HCT116 (cell line): ENCODE measurements at regions not wholly inside any gene's neighbourhood (a gene's known extent, or its start where the extent isn't known, plus 50 kb on each side); places are given as distances from the start of the nearest gene placed in this dataset.
"Not testable (repeated sequence)": the region's sequence is repeated elsewhere in the genome, so short reads cannot be mapped to it uniquely, and the experiment has no call there.

Experiments used
- ATAC-seq: fragments of 200-7000 bp; cut with Tn5 transposase; 2 replicates; pipeline ENCODE4 v1.9.1; 2020; ENCODE audit warnings: mild to moderate bottlenecking, moderate library complexity
- BruUV-seq: library from RNA; stranded (reverse); fragments of 400-500 nt; replicated peaks from 2 replicates; lab custom pipeline; 2021; lab: Mats Ljungman, UMichigan
- CTCF ChIA-PET: fragments of 300-600 bp; sonication (Branson Sonifier 250); formaldehyde crosslinking; loops from one replicate; lab custom pipeline; 2021; ENCODE audit warnings: antibody characterized with exemption; lab: Charles Lee
- POLR2A ChIA-PET: fragments of 300-600, 350-600 bp; sonication (Branson Sonifier 250); formaldehyde crosslinking; loops from one replicate; lab custom pipeline; 2021; ENCODE audit warnings: antibody characterized with exemption; lab: Charles Lee
- RAD21 ChIA-PET, 2 experiments: fragments of 300-600 bp; sonication (Branson Sonifier 250); formaldehyde crosslinking; loops; one replicate each; lab custom pipeline; 2023; ENCODE audit warnings: low total read pairs in 2 of 2; ENCODE audit not compliant: uncharacterized antibody in 2 of 2, unreplicated experiment in 2 of 2, low non-redundant PET in 1 of 2; lab: Charles Lee
- DNase-seq: peaks from one replicate; pipeline ENCODE4 v3.0.0-alpha.2; 2010; ENCODE audit warnings: low read depth, low spot score
- H2AFZ ChIP-seq: fragments of 200-600 bp; shearing (Covaris generic), sonication (generic); 2 replicates; pipeline ENCODE4 v1.6.1; 2017; ENCODE audit warnings: low read depth, mixed run types, mixed read lengths, antibody characterized with exemption, low read length; ENCODE audit not compliant: poor library complexity, severe bottlenecking
- H3K27ac ChIP-seq: 2 replicates; pipeline ENCODE4 v1.5.1; 2012; ENCODE audit warnings: low read depth, low read length
- H3K27me3 ChIP-seq: fragments of 200-600 bp; sonication (generic); 2 replicates; pipeline ENCODE4 v1.6.1; 2016; ENCODE audit warnings: mixed run types, low read length, mixed read lengths; ENCODE audit not compliant: insufficient read depth
- H3K36me3 ChIP-seq, 2 experiments: fragments of 200-500 bp in 1 of 2; fragments of 200-600 bp in 1 of 2; sonication (Bioruptor generic) in 1 of 2; sonication (generic) in 1 of 2; 2 replicates each; pipeline versions ENCODE4 v1.5.1 to v1.6.1; 2014 to 2016; ENCODE audit warnings: low read length in 2 of 2, inconsistent platforms in 1 of 2, mixed read lengths in 1 of 2, mixed run types in 1 of 2; ENCODE audit not compliant: insufficient read depth in 2 of 2, control insufficient read depth in 1 of 2
- H3K4me1 ChIP-seq, 2 experiments: fragments of 200-600 bp in 1 of 2; sonication (generic) in 1 of 2; 2 replicates each; pipeline versions ENCODE4 v1.5.1 to v1.6.1; 2012 to 2017; ENCODE audit warnings: low read length in 2 of 2, inconsistent platforms in 1 of 2, mild to moderate bottlenecking in 1 of 2, mixed read lengths in 1 of 2, mixed run types in 1 of 2, moderate library complexity in 1 of 2; ENCODE audit not compliant: insufficient read depth in 2 of 2, control insufficient read depth in 1 of 2
- H3K4me2 ChIP-seq: fragments of 200-600 bp; sonication (generic); 2 replicates; pipeline ENCODE4 v1.6.1; 2017; ENCODE audit warnings: mixed run types, low read length, mixed read lengths
- H3K4me3 ChIP-seq, 2 experiments: fragments of 200-600 bp in 1 of 2; sonication (generic) in 1 of 2; replicated peaks in 1 of 2; 2 replicates each; pipeline ENCODE4 v1.5.1; 2011 to 2016; ENCODE audit warnings: low read length in 2 of 2, control low read depth in 1 of 2, low read depth in 1 of 2, mild to moderate bottlenecking in 1 of 2, mixed read lengths in 1 of 2, mixed run types in 1 of 2
- H3K79me2 ChIP-seq: fragments of 200-600 bp; sonication (generic); 2 replicates; pipeline ENCODE4 v1.6.1; 2017; ENCODE audit warnings: mild to moderate bottlenecking, mixed run types, low read length, moderate library complexity, mixed read lengths; ENCODE audit not compliant: insufficient read depth
- H3K9ac ChIP-seq: fragments of 200-600 bp; sonication (generic); 2 replicates; pipeline ENCODE4 v1.6.1; 2016; ENCODE audit warnings: low read length, mixed read lengths
- H3K9me2 ChIP-seq: fragments of 200-600 bp; sonication (generic), shearing (Covaris generic); 2 replicates; pipeline ENCODE4 v1.6.1; 2017; ENCODE audit warnings: mixed run types, mild to moderate bottlenecking, moderate library complexity; ENCODE audit not compliant: insufficient read depth
- H3K9me3 ChIP-seq, 2 experiments: fragments of 200-500 bp in 1 of 2; fragments of 200-600 bp in 1 of 2; sonication (Bioruptor generic) in 1 of 2; sonication (generic) in 1 of 2; 2 replicates each; pipeline ENCODE4 v1.6.1; 2014 to 2017; ENCODE audit warnings: low read length in 2 of 2, mixed read lengths in 2 of 2, inconsistent platforms in 1 of 2, low read depth in 1 of 2, mild to moderate bottlenecking in 1 of 2, mixed run types in 1 of 2, moderate library complexity in 1 of 2; ENCODE audit not compliant: control insufficient read depth in 1 of 2, insufficient read depth in 1 of 2
- H4K20me1 ChIP-seq: fragments of 200-600 bp; sonication (generic), shearing (Covaris generic); 2 replicates; pipeline ENCODE4 v1.6.1; 2017; ENCODE audit warnings: mixed run types, mild to moderate bottlenecking, moderate library complexity; ENCODE audit not compliant: insufficient read depth
- ATF3 ChIP-seq: IDR thresholded peaks from 2 replicates; pipeline ENCODE4 v1.6.1; 2012
- CBX3 ChIP-seq: IDR thresholded peaks from 2 replicates; pipeline ENCODE4 v1.6.1; 2012; ENCODE audit warnings: low read depth
- CEBPB ChIP-seq: IDR thresholded peaks from 2 replicates; pipeline ENCODE4 v1.6.1; 2012; ENCODE audit warnings: low read depth
- ELF1 ChIP-seq: IDR thresholded peaks from 2 replicates; pipeline ENCODE4 v1.6.1; 2012; ENCODE audit warnings: low read depth, borderline replicate concordance
- EZH2 ChIP-seq: fragments of 200-600 bp; sonication (generic); IDR thresholded peaks from 2 replicates; pipeline ENCODE4 v1.6.1; 2017; ENCODE audit warnings: antibody characterized with exemption, mixed run types
- FOSL1 ChIP-seq: IDR thresholded peaks from 2 replicates; pipeline ENCODE4 v1.6.1; 2012; ENCODE audit warnings: low read depth
- JUND ChIP-seq: IDR thresholded peaks from 2 replicates; pipeline ENCODE4 v1.6.1; 2012
- MAX ChIP-seq: IDR thresholded peaks from 2 replicates; pipeline ENCODE4 v1.6.1; 2012
- RAD21 ChIP-seq: IDR thresholded peaks from 2 replicates; pipeline ENCODE4 v1.6.1; 2012; ENCODE audit warnings: low read depth, mild to moderate bottlenecking
- SP1 ChIP-seq: IDR thresholded peaks from 2 replicates; pipeline ENCODE4 v1.6.1; 2012; ENCODE audit warnings: low read depth
- SRF ChIP-seq: IDR thresholded peaks from 2 replicates; pipeline ENCODE4 v1.6.1; 2012; ENCODE audit warnings: low read depth
- YY1 ChIP-seq: IDR thresholded peaks from 2 replicates; pipeline ENCODE4 v1.6.1; 2011; ENCODE audit warnings: low read length, low read depth, moderate library complexity, mild to moderate bottlenecking; ENCODE audit not compliant: insufficient replicate concordance; ENCODE audit errors: extremely low read depth
- ZFX ChIP-seq: fragments of 450-650 bp; IDR thresholded peaks from 2 replicates; pipeline ENCODE4 v1.6.1; 2017
- ZNF274 ChIP-seq: fragments of 200-500 bp; sonication (Bioruptor generic); IDR thresholded peaks from 2 replicates; pipeline ENCODE4 v1.6.1; 2014; ENCODE audit warnings: mild to moderate bottlenecking, low read depth, low read length, inconsistent platforms
- intact Hi-C: fragments of 100-400 bp; cut with micrococcal nuclease; formaldehyde crosslinking; loops from 2 replicates; pipeline ENCODE4 v1.10.0; 2022

GRCh38 chr5:166726406-166726805, 1565.0 kb upstream of the WWC1 start:
- H3K4me2 ChIP-seq: no peak overlapping the region
- H3K9me2 ChIP-seq: no peaks in the 10 kb centered on the region
- H3K4me1 ChIP-seq: no peaks in the 10 kb centered on the region
- H3K79me2 ChIP-seq: no peaks in the 10 kb centered on the region
- no peak overlapping the region for H3K27ac ChIP-seq
- TF ChIP-seq ELF1: no peak
- TF ChIP-seq YY1: no peak
- no peak for TF ChIP-seq EZH2
- no peak for TF ChIP-seq ZNF274
- TF ChIP-seq RAD21: no peak
- no peak for TF ChIP-seq ZFX
- TF ChIP-seq JUND: no peak
- no peak for TF ChIP-seq CBX3
- TF ChIP-seq SP1: no peak
- no peak for TF ChIP-seq FOSL1
- no peak for TF ChIP-seq ATF3
- TF ChIP-seq CEBPB: no peak
- TF ChIP-seq SRF: no peak
- no peak for TF ChIP-seq MAX
- H3K9me3 ChIP-seq: peaks cover 0 to 19% of the 10 kb centered on the region in 2 experiments; a peak in 1 of 4 replicates
- ChIA-PET POLR2A (no interaction called here), CTCF (no interaction called here), RAD21 (no interaction called here)
- H2AFZ ChIP-seq: no peak overlapping the region
- DNase-seq: no peak
- BruUV-seq: no TSS peak
- no peak overlapping the region for H3K4me3 ChIP-seq
- no peak overlapping the region for H3K9ac ChIP-seq
- H3K27me3 ChIP-seq: no peaks in the 10 kb centered on the region
- intact Hi-C loops: no loop called here
- H4K20me1 ChIP-seq: no peaks in the 10 kb centered on the region
- H3K36me3 ChIP-seq: no peaks in the 10 kb centered on the region
- ATAC-seq: no peak

- CTCF ChIA-PET, H3K4me2 ChIP-seq, H3K9ac ChIP-seq, intact Hi-C loops, H3K27ac ChIP-seq, H3K27me3 ChIP-seq, ATAC-seq, H3K36me3 ChIP-seq, H2AFZ ChIP-seq, H3K9me2 ChIP-seq, H3K4me1 ChIP-seq, POLR2A ChIA-PET, H3K4me3 ChIP-seq, H3K79me2 ChIP-seq, DNase-seq, RAD21 ChIA-PET, BruUV-seq, H3K9me3 ChIP-seq, H4K20me1 ChIP-seq: not testable (repeated sequence)
Observed at GRCh38 chr5:166742951-166743350, 1548.5 kb upstream of the WWC1 start.
